K562 (cell line): ENCODE measurements at regions not wholly inside any gene's neighbourhood (a gene's known extent, or its start where the extent isn't known, plus 50 kb on each side); places are given as distances from the start of the nearest gene placed in this dataset.

Experiments
- ATAC-seq: fragments of 200-7000 bp; cut with Tn5 transposase; 3 replicates; pipeline ENCODE4 v1.9.1; 2020; ENCODE audit warnings: moderate library complexity
- BruUV-seq: library from RNA; stranded (reverse); fragments of 400-500 nt; replicated peaks from 2 replicates; lab custom pipeline; 2021; lab: Mats Ljungman, UMichigan
- CTCF ChIA-PET: fragments of 300-600 bp; formaldehyde crosslinking; extraction: SDS; loops from one replicate; lab custom pipeline; 2021; ENCODE audit warnings: low intra/inter-chr PET ratio; lab: Yijun Ruan, JAX
- POLR2A ChIA-PET: fragments of 300-600, 350-650 bp; sonication (Branson Sonifier 250); formaldehyde crosslinking; extraction: SDS; loops from one replicate; lab custom pipeline; 2021; ENCODE audit warnings: antibody characterized with exemption, inconsistent platforms; lab: Yijun Ruan, JAX
- DNase-seq, 4 experiments: peaks; one replicate each; pipeline versions ENCODE4 v3.0.0 to v3.0.0-alpha.2; 2011 to 2018; ENCODE audit warnings: low spot score in 3 of 4, mixed read lengths in 3 of 4; ENCODE audit errors: extremely low read depth in 1 of 4
- FAIRE-seq: peaks from 2 replicates; lab custom pipeline; 2011; peaks lifted over from hg19 to GRCh38; lab: Jason Lieb, UNC
- H2AFZ ChIP-seq: 2 replicates; pipeline ENCODE4 v1.6.0; 2011; ENCODE audit warnings: low read depth, low read length, control low read depth, inconsistent platforms
- H3K27ac ChIP-seq: fragments of 200-600 bp; 3 replicates; pipeline ENCODE4 v1.8.0; 2011; ENCODE audit warnings: low read depth, mild to moderate bottlenecking, control low read depth, inconsistent platforms, low read length, moderate library complexity, mixed read lengths; ENCODE audit errors: extremely low read depth
- H3K27me3 ChIP-seq, 2 experiments: fragments of 300-600 bp in 1 of 2; 2 replicates in 1 of 2; 3 replicates in 1 of 2; pipeline versions ENCODE4 v1.6.0 to v1.8.0; 2011; ENCODE audit warnings: inconsistent platforms in 2 of 2, low read length in 2 of 2, mild to moderate bottlenecking in 1 of 2, mixed read lengths in 1 of 2, moderate library complexity in 1 of 2; ENCODE audit not compliant: control insufficient read depth in 2 of 2, insufficient read depth in 2 of 2
- H3K36me3 ChIP-seq: fragments of 300-600 bp; 3 replicates; pipeline ENCODE4 v1.8.0; 2011; ENCODE audit warnings: mild to moderate bottlenecking, low read length, inconsistent platforms; ENCODE audit not compliant: control insufficient read depth, insufficient read depth
- H3K4me1 ChIP-seq, 2 experiments: fragments of 200-600 bp in 1 of 2; replicated peaks in 1 of 2; 2 replicates in 1 of 2; 3 replicates in 1 of 2; pipeline versions ENCODE4 v1.5.1 to v1.8.0; 2011; ENCODE audit warnings: inconsistent platforms in 2 of 2, low read length in 2 of 2, mild to moderate bottlenecking in 1 of 2, mixed read lengths in 1 of 2, moderate library complexity in 1 of 2; ENCODE audit not compliant: control insufficient read depth in 2 of 2, insufficient read depth in 2 of 2
- H3K4me2 ChIP-seq: 2 replicates; pipeline ENCODE4 v1.6.1; 2011; ENCODE audit warnings: low read length, control low read depth, inconsistent platforms, mixed read lengths; ENCODE audit not compliant: insufficient read depth
- H3K4me3 ChIP-seq: fragments of 200-600 bp; sonication (generic), shearing (Covaris generic); 2 replicates; pipeline ENCODE4 v1.5.1; 2016; ENCODE audit warnings: control low read depth, inconsistent platforms
- H3K79me2 ChIP-seq: fragments of 200-600 bp; 3 replicates; pipeline ENCODE4 v1.8.0; 2011; ENCODE audit warnings: low read length, inconsistent platforms; ENCODE audit not compliant: control insufficient read depth, insufficient read depth
- H3K9ac ChIP-seq, 2 experiments: 2 replicates each; pipeline versions ENCODE4 v1.6.0 to v1.6.1; 2011; ENCODE audit warnings: low read depth in 2 of 2, low read length in 2 of 2, control low read depth in 1 of 2, inconsistent platforms in 1 of 2, mild to moderate bottlenecking in 1 of 2, mixed read lengths in 1 of 2; ENCODE audit not compliant: insufficient read depth in 1 of 2
- H3K9me1 ChIP-seq: one replicate; pipeline ENCODE4 v1.6.0; 2011; ENCODE audit warnings: inconsistent platforms, mild to moderate bottlenecking, low read length, moderate library complexity; ENCODE audit not compliant: control insufficient read depth, insufficient read depth
- H3K9me3 ChIP-seq: replicated peaks from 2 replicates; pipeline ENCODE4 v1.5.1; 2011; ENCODE audit warnings: low read depth, low read length, inconsistent platforms; ENCODE audit not compliant: control insufficient read depth, insufficient read depth
- H4K20me1 ChIP-seq: replicated peaks from 2 replicates; pipeline ENCODE4 v1.6.1; 2011; ENCODE audit warnings: low read length, inconsistent platforms, mixed read lengths; ENCODE audit not compliant: control insufficient read depth, insufficient read depth
- ATF3 ChIP-seq, 2 experiments: fragments of 450-650 bp in 1 of 2; sonication (generic) in 1 of 2; formaldehyde crosslinking in 1 of 2; IDR thresholded peaks in 1 of 2; conservative IDR thresholded peaks in 1 of 2; 2 replicates each; pipeline versions ENCODE4 v1.6.1 to v1.8.1; 2016 to 2023; ENCODE audit warnings: mild to moderate bottlenecking in 2 of 2, moderate library complexity in 2 of 2, inconsistent platforms in 1 of 2, missing genetic modification reagents in 1 of 2
- ATF6 ChIP-seq: sonication (generic); formaldehyde crosslinking; IDR thresholded peaks from 2 replicates; pipeline ENCODE4 v1.4.0; 2020; ENCODE audit warnings: mild to moderate bottlenecking, missing genetic modification reagents
- BACH1 ChIP-seq: fragments of 200-800 bp; sonication (Bioruptor generic); IDR thresholded peaks from 2 replicates; pipeline ENCODE4 v1.6.1; 2016; ENCODE audit warnings: missing genetic modification characterization, missing compliant biosample characterization
- CCNT2 ChIP-seq: IDR thresholded peaks from 2 replicates; pipeline ENCODE4 v1.6.1; 2011; ENCODE audit warnings: borderline replicate concordance, low read depth, mild to moderate bottlenecking, moderate library complexity, mixed read lengths, low read length; ENCODE audit not compliant: insufficient read length; ENCODE audit errors: extremely low read depth
- ETS1 ChIP-seq: conservative IDR thresholded peaks from 2 replicates; pipeline ENCODE4 v1.6.1; 2011; ENCODE audit warnings: low read depth, mild to moderate bottlenecking, low read length; ENCODE audit not compliant: control insufficient read depth
- GATAD2B ChIP-seq: fragments of 450-650 bp; IDR thresholded peaks from 2 replicates; pipeline ENCODE4 v1.6.1; 2017; ENCODE audit warnings: mild to moderate bottlenecking, borderline replicate concordance
- HDAC2 ChIP-seq: fragments of 450-650 bp; IDR thresholded peaks from 2 replicates; pipeline ENCODE4 v1.6.1; 2016; ENCODE audit warnings: mild to moderate bottlenecking
- MCM3 ChIP-seq: fragments of 450-650 bp; IDR thresholded peaks from 2 replicates; pipeline ENCODE4 v1.6.1; 2016
- MITF ChIP-seq: IDR thresholded peaks from 2 replicates; pipeline ENCODE4 v1.6.1; 2014; ENCODE audit warnings: antibody characterized with exemption
- PHF8 ChIP-seq: fragments of 200-600 bp; sonication (generic); IDR thresholded peaks from 2 replicates; pipeline ENCODE4 v1.6.1; 2012; ENCODE audit warnings: mixed run types, mild to moderate bottlenecking, inconsistent platforms, low read length, moderate library complexity, borderline replicate concordance
- ZBTB7A ChIP-seq: IDR thresholded peaks from 2 replicates; pipeline ENCODE4 v1.6.1; 2011; ENCODE audit warnings: low read depth, mild to moderate bottlenecking, low read length, moderate library complexity, borderline replicate concordance; ENCODE audit not compliant: control insufficient read depth
- ZFP30 ChIP-seq: fragments of 250-450 bp; sonication (Bioruptor Pico); IDR thresholded peaks from 2 replicates; pipeline ENCODE4 v1.8.0; 2022; ENCODE audit warnings: moderate library complexity, mild to moderate bottlenecking, inconsistent platforms, borderline replicate concordance
- ZNF282 ChIP-seq: sonication (generic); formaldehyde crosslinking; IDR thresholded peaks from 2 replicates; pipeline ENCODE4 v1.8.1; 2023; ENCODE audit warnings: missing genetic modification reagents
- ZNF586 ChIP-seq: fragments of 450-650 bp; formaldehyde crosslinking; conservative IDR thresholded peaks from 2 replicates; pipeline ENCODE4 v1.4.0; 2020; ENCODE audit warnings: mild to moderate bottlenecking, moderate library complexity
- ZNF778 ChIP-seq: fragments of 450-650 bp; formaldehyde crosslinking; IDR thresholded peaks from 2 replicates; pipeline ENCODE4 v1.4.0; 2020; ENCODE audit warnings: mild to moderate bottlenecking, moderate library complexity
- WGBS: fragments of 100-300 bp; shearing (Covaris generic); methylation state at CpG from one replicate; pipeline ENCODE4 v1.1.6; 2016; ENCODE audit warnings: low coverage, mixed read lengths; ENCODE audit not compliant: insufficient coverage; ENCODE audit errors: missing lambda C conversion rate; 5-methylcytosine and 5-hydroxymethylcytosine counted together
- in situ Hi-C: fragments of 300-500 bp; cut with MboI; formaldehyde crosslinking; loops from 4 replicates; pipeline ENCODE4 v1.15.0; 2018; ENCODE audit warnings: inconsistent platforms, mixed read lengths
- intact Hi-C: fragments of 100-400 bp; cut with micrococcal nuclease; formaldehyde crosslinking; loops from 2 replicates; pipeline ENCODE4 v1.14.2; 2022

- DNase-seq = no peak
- Histone ChIP-seq H3K9me1 (no peaks in the 10 kb centered on the region), H3K9ac (no peak overlapping the region), H3K9me3 (no peaks in the 10 kb centered on the region), H3K36me3 (no peaks in the 10 kb centered on the region)
- BruUV-seq = no TSS peak
- CTCF ChIA-PET = no interaction called here
- in situ Hi-C loops = no loop called here
- TF ChIP-seq ETS1 (no peak), ZNF586 (CRISPR knock-in tag) (no peak), MITF (no peak), HDAC2 (no peak), ZNF778 (CRISPR knock-in tag) (no peak), ATF6 (CRISPR knock-in tag) (no peak), ZNF282 (CRISPR knock-in tag) (no peak), BACH1 (tag) (no peak), PHF8 (no peak), ZBTB7A (no peak), MCM3 (no peak), GATAD2B (no peak), ATF3 (IDR thresholded peaks at IDR 0.05) (no peak), ATF3 (CRISPR knock-in tag; conservative IDR thresholded peaks at IDR 0.05) (no peak), CCNT2 (no peak), ZFP30 (no peak)
- TF ChIP-seq, all 486 proteins: peak for 0
- Histone ChIP-seq H3K4me2 (no peak overlapping the region), H3K27me3 (no peaks in the 10 kb centered on the region), H3K79me2 (no peaks in the 10 kb centered on the region), H3K4me3 (no peak overlapping the region), H3K27ac (no peak overlapping the region), H2AFZ (no peak overlapping the region), H4K20me1 (no peaks in the 10 kb centered on the region), H3K4me1 (no peaks in the 10 kb centered on the region)
- WGBS = 2% methylated on average over 5 of the region's 5 CpGs
- FAIRE-seq (no peak), ATAC-seq (no peak)
- POLR2A ChIA-PET = no interaction called here
- intact Hi-C loops = no loop called here
Observed at GRCh38 chr14:82766123-82766522, 1232.5 kb upstream of the SEL1L start.
